CD4-positive, alpha-beta T cell treated with Interleukin-2 at 100 ng/mL for 4 hours (primary cell): ENCODE measurements at regions not wholly inside any gene's neighbourhood (a gene's known extent, or its start where the extent isn't known, plus 50 kb on each side); places are given as distances from the start of the nearest gene placed in this dataset.

Experiments used
- DNase-seq: peaks from one replicate; pipeline ENCODE4 v3.0.0-alpha.2; 2020; ENCODE audit warnings: low spot score

DNA sequence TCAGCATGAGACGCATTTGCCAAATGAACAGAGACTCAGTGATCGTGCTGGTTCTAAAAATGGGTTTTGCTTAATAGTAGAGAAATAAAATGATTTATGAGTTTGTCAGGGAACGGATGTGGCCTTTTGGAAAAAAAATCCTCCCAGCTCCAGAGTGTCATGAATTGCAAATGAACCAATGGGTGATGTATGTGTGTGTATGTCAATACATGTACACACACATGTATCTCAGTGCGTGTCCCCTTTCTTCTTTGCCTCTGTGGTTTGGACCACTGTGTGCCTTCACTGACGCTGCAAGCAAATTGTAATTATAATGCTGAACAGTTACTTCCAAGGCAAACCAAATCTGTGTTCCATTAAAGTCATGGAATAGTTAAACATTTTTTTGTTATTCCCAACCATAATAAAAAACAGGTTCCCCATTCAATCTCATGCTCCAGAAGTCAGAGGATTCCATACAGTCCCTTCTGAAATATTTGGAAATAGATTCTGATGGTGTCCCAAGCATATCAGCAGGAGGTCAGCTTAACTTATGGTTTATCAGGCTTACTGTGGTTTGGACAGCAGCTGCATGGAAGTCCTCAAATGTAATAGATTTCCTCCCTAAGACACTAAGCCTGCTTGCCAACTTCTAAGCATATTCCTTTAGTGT lies 630.5 kb downstream of the ACTL7B start:
- no peak for DNase-seq

DNA sequence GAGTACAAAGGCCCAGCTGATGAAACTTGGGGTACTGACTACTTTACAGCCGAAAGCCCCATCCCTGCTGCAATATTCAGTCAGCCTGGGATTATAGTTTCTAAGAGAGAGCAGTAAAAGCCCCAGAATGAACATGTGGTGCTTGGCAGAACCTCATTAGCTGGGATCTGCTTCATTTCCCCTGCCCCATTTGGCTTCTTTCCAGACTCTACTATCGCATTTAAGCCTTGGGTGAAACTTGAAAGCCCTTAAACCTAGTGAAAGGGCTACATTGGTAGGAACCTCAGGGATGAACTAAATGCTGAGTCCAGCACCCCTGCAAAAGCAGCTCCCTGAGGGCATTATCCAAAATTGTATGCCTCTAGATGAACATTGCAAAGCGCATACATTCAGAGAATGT lies 631.1 kb downstream of the ACTL7B start:
- DNase-seq, result no peak

DNA sequence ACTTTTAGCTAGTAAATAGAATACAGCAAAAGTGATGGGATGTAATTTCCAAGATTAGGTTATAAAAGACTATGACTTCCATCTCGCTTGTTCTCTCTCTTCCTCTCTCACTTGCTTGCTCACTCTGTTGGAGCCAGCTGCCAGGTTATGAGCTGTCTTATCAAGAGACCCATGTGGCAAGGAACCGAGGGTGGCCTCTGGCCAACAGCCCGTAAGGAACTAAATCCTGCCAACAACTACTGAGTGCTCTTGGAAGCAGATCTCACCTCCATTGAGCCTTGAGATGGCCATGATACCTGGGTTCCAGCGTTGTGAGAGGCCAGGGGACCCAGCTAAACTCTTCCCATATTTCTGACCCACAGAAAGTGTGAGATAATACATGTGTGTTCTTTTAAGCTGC lies 636.1 kb downstream of the ACTL7B start:
- no peak for DNase-seq

DNA sequence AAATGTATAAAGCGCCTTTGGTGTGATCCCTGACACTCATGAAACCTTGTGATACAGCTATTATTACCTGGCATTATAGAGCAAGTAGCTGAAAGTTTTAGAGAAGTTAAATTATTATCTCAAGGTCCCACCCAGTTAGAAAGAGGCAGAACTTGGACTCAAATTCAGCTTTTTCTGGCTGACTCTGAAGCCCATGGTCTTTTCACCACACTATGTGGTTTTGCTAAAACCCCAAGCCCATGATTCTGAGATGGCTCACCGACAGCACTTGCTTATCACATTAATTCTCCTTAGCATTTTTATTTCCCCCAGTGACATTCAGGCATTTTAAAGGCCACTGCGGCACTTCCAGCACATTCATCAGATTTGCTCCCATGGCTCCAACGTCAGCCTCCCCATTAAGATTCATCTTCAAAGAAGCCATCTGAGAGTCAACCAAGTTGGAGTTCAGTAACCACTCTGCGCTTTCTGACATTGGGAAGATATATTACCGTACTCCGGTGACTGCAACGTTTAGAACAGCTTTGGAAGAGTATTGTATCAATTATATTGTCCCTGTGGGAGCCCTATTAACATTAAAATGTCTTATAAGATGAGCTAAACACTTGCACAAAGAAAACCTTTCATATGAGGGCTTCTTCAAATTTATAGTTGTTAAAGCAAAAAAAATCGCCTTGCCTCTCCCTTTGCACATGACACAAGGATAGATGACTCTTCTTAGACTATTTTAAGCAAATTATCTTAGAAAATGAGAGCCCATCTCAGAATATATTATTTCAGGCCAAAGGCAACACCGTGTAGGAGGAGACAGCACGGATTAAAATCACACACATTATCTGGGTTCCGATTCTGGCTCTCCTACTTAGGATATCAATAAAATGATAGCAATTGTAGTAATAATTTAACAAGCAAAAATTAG lies 638.1 kb downstream of the ACTL7B start:
- DNase-seq, result no peak

DNA sequence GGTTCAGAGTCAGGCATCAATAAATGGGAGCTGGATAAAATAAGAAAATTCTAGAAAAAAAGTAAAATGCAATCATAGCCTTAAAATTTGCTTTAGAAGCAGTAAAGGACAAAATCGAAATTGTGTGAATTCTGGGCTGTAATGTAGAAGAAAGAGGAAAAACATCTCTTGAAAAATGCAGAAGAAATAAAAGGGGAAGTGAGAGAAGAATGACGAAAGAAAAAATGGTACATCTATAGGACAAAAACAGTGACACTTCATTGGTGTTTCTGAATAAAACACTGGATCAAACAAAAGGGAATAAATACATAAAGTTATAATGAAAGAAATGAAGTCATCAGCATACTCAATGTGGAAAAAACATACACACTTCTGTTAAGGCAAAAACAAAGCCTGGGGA lies 642.3 kb downstream of the ACTL7B start:
- DNase-seq, result no peak

DNA sequence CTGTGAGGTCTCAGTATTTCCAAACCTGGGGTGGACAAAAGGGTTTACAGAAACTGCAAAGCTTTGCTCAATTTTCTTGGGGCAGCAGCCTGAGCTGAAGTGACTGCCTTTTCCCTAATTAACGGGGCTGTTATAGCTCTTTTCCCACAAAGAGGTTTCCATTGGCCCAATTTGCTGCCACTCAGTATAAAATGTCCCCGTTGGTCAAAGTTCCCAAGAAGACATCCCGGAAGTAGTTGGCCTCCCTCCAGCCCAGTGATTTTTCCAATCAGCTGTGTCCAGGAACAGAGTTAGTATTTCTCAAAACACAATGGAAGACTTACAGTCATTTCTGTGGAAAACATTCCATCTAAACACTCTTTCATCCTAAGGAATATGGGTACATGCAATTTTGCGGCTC lies 643.6 kb downstream of the ACTL7B start:
- DNase-seq, result no peak

DNA sequence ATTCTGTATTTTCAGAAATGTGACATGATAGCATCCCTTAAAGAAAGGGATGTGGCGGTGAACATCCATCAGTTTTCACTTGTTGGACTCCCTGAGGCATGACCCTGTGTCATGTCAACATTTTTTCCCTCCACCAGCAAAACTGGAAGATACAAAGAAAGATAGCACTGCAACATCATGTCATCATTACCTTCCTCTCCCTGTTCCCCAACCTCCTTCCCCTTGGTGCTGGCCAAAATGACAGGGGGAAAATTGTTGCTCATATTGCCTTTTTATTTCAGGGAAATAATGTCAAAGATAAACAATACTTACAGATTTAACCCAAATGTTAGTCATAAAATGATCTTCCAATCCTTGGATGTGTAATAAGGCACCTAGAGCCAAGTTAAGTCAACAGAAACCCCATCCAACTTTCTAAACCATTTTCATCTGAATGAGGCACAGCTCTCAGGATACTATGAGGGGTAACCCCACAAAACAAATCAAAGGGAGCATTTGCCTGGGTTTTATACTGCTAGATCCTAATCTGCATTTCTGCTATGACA lies 644.3 kb downstream of the ACTL7B start:
- DNase-seq, result no peak

DNA sequence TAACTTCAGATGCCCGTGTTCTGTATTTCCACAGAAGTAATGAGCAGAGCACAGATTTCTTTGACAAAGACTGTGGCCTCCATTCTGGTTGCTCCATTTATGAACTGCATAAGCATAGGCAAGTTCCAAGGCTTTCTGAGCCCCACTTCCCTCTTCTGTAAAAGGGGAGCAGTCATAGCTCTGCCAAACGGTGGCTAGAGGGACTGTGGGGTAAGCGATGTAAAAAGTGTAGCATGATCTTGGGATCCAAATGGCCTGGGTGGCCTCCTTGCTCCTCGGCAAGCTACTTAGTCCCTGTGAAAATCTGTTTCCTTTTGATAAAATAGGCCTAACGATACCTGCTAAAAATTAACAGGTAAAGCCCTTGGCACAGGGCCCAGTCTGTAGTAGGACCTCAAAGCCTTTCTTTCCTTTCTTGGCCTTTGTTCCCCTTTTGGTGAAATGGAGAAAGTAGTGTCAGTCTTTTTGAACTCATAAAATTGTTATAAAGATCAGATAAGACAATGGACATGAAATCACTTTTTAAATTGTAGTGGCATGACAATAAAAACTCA lies 646.6 kb downstream of the ACTL7B start:
- DNase-seq, result no peak

DNA sequence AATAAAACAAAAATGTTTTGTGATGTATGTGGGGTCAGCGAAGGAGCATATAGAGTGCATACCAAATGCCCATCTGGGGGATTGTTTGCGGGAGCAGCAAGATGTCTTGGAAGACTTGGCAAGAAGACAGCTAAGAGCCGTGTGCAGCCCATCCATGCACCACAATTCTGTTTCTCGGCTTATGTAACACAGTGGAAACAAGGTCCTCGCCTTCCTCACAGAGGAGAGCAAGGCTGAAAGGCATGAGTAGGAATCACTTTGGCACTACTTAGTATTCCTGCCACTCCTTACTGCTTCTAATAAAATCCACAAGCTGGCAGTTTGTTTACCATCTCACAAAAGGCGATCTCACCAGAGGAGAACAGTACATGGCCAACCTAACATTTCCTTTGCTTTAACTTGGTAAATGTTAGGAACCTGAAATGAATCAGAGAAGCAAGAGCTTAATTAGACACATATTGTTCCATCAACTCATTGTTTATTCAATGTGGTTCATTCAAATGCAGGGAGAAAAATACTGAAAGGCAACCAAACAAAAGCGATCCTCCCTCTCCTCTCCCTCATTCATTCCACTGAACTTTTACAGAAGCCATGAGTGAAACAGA lies 648.1 kb downstream of the ACTL7B start:
- no peak for DNase-seq

DNA sequence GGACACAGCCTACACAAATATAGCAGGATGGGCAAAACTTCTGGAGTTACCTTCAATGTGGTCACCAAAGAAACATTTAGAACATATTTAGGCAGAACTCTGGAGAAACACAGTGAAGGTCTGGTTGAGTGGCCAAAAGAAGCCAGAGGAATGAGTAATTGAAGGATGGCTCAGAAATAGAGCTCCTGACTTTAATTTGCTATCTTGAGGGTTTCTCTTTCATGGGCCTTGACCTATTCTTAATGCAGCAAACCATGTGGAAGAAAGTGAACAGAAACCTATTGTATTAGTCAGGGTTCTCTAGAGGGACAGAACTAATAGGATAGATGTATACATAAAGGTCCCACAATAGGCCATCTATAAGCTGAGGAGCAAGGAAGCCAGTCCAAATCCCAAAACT lies 650.5 kb downstream of the ACTL7B start:
- no peak for DNase-seq

DNA sequence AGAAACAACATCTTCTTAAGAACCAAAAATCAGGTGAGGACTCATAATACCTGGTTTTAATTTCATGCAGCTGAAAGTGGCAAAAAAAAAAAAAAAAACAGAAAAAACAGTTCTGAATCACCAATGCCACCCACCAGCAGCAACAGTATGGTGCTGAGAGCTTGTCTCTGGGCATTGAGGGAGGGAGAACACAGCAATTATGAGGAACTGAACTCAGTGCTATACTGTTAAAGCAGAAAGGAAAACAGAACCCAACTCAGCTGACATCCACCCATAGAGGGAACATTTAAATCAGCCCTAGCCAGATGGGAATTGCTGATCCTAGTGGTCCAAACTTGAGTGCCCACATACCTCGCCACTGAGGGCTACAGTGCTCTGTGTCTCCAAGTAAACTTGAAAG lies 657.9 kb downstream of the ACTL7B start:
- DNase-seq, result no peak

DNA sequence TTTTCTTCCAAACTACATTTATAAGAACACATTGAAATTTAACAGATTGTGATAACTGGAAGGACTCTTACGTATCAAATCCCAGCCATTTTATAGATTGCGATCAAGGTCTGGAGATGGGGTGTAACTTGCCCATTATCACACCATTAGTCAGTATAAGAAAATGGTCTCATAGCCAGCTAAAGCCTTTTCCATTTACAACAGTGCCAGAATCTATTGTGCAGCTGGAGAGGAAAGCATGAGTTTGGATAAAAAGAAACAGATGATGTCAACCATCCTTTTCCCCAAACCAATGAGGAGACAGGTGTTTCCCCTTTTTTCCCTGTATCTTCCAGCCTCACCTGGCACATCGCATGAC lies 658.8 kb downstream of the ACTL7B start:
- no peak for DNase-seq

DNA sequence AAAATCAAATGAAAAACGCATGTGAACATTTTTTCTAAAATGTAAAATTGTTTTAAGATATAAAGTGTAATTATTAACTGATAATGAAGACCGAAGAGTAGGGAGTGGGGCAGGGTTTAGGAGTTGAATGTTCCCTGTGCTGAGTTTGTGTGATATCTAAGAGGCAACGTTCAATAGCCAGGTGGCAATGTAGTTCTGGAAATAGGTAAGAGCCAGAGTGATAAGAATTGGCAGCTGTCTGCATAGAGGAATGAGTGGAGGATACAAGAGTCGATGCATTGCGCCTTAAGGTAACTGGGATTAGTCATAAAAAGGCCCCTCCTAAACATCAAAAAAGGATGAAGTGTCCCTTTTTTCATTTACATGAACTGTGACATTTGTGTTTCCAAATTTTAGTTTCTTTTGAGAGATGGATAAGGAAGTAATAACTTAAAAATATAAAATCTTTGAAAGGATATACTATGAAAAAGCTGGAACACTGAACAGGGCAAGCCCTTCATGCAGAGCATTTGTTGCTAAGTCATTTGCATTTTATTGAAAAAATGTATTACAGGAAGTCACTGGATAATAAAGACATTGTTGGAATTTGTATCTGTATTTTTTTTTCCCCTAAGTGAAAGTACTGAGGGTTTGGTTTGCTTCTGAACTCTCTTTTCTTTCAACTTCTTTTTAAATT lies 659.3 kb downstream of the ACTL7B start:
- DNase-seq, result no peak

DNA sequence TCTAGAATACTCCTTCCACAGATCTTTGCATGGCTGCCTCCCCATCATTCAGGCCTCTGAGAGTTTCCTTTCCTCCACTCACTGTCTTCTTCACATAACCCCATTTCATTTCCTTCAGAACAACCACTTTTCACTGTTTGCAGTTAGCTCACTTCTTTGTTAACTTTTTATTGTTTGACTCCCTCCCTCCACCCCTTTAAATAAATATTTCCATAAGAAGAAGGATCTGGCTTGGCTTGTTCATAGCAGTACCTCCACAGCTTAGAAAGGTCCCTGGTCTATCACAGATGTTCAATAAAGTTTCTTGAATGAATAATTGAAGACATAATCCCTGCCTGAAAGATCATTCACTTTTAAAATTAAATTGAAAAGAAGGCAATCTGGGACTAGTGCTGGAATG lies 661.6 kb downstream of the ACTL7B start:
- no peak for DNase-seq

DNA sequence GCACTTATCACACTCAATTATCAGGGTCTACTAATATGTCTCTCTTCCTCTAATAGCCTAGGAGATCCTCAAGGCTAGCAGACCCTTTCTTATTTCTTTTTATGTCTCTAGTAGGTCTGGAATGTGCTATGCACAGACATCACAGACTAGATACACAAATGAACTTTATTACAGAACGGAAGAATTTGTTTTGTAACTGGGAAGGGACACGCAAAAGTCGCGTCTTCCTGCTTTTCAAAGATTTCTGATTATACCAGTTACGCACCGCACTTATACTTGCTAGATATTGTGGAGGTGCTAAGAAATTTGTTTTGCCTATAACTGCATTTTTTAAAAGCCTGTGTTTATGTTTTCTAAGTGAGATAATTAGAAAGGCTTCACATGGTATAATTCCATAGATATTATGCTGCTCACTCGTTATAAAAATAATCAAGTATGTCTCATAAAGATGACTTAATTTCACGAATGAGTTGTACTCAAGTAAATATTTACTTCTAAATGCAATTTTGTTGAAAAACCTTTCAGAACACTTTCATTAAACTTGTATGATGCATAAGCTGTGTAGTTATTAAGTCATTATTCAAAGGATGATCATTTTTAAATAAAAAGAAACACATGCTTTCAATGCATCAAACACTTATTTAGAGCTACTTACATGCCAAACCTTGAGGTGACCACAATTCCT lies 662.6 kb downstream of the ACTL7B start:
- DNase-seq, result no peak

DNA sequence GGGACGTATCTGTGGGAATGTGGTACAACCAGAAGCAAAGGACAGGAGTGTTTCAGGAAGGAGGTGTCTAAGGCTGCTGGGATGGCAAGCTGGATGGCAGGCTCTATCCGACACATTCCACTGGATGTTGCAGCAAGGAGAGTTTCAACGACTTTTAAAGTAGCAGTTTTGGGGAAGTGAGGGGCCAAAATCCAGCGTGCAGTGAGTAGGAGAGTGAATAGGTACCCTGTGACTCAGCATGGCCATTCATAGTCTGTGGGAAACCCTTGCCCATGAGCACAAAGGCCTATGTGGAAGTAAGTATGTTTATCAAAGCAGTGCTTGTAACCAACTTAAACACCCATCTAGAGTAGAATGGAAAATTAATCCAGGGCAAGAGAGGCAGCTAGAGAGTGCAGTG lies 664.7 kb downstream of the ACTL7B start:
- DNase-seq, result no peak

DNA sequence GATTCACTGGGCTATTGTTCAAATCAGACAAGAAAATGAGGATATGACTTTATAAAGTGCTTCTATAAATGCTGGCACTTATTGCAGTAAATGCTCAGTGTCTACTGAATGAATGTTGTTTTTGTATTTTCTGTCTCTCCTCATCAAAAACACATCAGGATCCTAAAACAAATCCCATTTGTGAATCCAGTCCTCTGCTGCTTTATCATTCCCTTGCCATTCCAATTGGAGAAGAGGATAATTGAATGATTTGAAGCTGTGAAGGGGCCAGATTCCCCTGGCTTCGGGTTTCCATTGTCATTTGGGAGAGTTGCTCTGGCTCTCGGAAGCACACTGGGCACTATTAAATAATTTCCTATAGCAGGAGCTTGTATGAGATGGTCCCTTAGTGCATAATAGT lies 666.8 kb downstream of the ACTL7B start:
- no peak for DNase-seq

DNA sequence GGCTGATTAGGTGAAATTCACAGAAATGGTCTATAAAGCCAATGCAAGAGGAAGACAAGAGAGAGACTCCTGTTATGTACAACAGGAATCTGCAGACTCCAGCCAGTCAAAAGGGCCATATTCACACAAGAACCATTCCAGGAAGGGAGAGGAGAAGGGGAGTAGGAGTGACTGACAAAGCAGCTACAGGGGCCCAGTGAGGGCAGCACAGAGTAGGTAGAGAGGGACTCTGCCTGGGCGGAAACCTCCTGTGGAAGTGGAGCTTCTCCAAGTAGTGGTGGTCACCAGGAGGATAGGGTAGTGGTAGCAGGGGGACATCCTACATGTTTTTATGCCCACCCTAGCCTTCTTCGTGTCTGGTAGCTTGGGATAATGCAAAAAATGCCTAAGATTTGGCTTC lies 667.3 kb downstream of the ACTL7B start:
- DNase-seq, result no peak

DNA sequence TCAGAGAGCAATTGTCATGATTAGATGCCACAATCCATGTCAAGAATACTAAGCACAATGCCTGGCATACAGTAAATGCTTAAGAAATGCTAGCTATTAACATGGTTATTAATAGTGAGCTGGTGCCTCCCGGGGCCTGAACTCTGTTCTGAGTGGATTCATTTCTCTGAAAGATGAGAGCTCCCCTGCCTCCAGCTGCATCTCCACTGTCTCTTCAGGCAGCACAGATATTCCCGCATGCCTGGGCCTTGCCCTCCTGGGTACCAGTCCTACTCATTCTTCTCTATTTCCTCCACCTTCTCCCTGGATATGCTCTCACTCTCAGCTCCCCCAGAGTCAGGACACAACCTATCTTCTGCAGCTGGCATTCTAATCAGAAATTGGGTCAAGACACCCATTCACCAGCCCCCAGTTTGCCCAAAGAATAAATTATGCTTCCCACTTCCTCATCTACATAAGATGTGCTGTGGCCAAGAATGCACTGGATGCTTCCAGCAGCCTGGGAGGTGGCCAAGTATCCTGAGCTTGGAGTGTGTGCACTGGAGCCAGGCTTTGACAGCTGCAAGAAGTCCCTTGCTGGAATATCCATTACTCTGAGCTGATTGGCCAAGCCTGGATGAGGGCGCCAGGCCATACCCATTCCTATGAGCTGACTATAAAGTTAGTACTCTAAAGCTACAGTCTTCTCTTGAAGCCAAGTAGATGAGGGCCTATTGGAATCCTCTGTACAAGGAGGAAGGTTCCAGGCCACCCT lies 669.0 kb downstream of the ACTL7B start:
- DNase-seq, result no peak

DNA sequence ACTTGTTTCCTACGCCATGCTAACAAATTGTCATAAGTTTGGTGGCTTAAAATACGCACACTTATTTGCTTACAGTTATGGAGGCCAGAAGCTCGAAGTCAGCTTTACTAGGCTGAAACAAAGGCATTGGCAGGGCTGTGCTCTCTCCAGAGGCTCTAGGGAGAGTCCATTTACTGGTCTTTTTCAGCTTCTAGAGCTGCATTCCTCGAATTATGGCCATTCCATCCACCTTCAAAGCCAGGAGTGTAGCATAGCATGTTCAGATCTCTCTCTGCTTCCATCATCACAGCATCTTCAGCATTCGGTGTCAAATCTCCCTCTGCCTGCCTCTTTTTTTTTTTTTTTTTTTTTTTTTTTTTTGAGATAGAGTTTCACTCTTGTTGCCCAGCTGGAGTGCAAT lies 670.2 kb downstream of the ACTL7B start:
- DNase-seq, result no peak

DNA sequence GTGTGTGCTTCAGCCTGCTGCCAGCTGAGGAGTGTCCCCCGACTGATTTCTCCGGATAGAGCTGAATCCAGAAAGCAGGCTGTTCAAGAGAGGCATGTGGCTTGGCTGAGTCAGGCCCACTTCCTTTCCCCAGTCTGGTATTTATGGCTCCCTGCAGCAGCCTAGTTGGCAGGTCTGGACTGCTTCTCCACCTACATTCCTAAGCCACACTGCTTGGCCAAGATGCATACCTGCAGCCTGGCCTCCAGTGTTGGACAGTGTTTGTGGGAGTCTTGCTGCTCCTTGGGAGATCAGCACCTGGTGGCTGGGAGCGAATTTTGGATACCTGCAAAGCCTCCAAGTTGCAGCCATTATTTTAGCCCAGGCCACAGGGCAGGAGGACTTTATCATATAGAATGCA lies 670.8 kb downstream of the ACTL7B start:
- no peak for DNase-seq
